ENCODE measurements at regions not wholly inside any gene's neighbourhood (a gene's known extent, or its start where the extent isn't known, plus 50 kb on each side); places are given as distances from the start of the nearest gene placed in this dataset.

DNA sequence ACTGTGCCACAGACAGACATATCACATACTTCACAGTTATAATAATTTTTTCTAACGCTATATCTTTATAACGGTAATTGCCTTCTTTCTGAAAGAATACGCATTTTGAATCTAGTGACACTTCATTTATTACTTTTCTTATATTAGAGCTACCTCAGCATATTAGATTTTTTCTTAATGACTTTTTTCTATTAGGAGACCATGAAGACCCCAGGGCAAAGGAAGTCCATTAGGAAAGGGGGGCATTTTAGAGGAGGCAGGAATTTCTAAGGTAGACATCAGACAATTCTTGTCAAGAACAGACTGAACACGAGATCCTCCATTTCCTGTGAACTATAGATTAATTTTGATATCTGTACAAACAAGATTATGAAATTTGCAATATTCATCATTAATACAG, 90.5 kb upstream of the NSMCE3 start:
- Histone ChIP-seq H4K20me1 (ENCODE audit: insufficient read depth, low read length) (no peaks in the 10 kb centered on the region), H3K27ac (ENCODE audit: low read depth, low read length, poor library complexity, severe bottlenecking) (no peak overlapping the region), H3K79me2 (ENCODE audit: insufficient read depth, low read length) (no peaks in the 10 kb centered on the region), H3K4me2 (ENCODE audit: low read length) (no peak overlapping the region), H3K36me3 (ENCODE audit: insufficient read depth, low read length) (no peaks in the 10 kb centered on the region), H3K9me3 (ENCODE audit: low read length) (no peaks in the 10 kb centered on the region), H3K4me1 (ENCODE audit: insufficient read depth, low read length, severe bottlenecking) (no peaks in the 10 kb centered on the region), H3K9ac (ENCODE audit: low read length) (no peak overlapping the region), H3K27me3 (ENCODE audit: insufficient read depth, low read length) (no peaks in the 10 kb centered on the region), H3K4me3 (ENCODE audit: low read depth, low read length, poor library complexity, severe bottlenecking) (no peak overlapping the region), H3K9me2 (ENCODE audit: low read depth, low read length) (no peaks in the 10 kb centered on the region), H2AFZ (ENCODE audit: low read length) (no peak overlapping the region), H3F3A (ENCODE audit: insufficient read depth, low read length) (no peaks in the 10 kb centered on the region)
- no peak for TF ChIP-seq EZH2 (IDR thresholded peaks at IDR 0.05; ENCODE audit: borderline replicate concordance, low read length)
- TF ChIP-seq, protein P1, sequence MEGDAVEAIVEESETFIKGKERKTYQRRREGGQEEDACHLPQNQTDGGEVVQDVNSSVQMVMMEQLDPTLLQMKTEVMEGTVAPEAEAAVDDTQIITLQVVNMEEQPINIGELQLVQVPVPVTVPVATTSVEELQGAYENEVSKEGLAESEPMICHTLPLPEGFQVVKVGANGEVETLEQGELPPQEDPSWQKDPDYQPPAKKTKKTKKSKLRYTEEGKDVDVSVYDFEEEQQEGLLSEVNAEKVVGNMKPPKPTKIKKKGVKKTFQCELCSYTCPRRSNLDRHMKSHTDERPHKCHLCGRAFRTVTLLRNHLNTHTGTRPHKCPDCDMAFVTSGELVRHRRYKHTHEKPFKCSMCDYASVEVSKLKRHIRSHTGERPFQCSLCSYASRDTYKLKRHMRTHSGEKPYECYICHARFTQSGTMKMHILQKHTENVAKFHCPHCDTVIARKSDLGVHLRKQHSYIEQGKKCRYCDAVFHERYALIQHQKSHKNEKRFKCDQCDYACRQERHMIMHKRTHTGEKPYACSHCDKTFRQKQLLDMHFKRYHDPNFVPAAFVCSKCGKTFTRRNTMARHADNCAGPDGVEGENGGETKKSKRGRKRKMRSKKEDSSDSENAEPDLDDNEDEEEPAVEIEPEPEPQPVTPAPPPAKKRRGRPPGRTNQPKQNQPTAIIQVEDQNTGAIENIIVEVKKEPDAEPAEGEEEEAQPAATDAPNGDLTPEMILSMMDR (IDR thresholded peaks at IDR 0.05; ENCODE audit: low read length) = no peak

GRCh38 chr15:29356786-29357185, 87.2 kb upstream of the NSMCE3 start:
- TF ChIP-seq, protein P1 (IDR thresholded peaks at IDR 0.05; ENCODE audit: low read length) = no peak
- TF ChIP-seq EZH2 (IDR thresholded peaks at IDR 0.05; ENCODE audit: borderline replicate concordance, low read length) = no peak
- H3K4me1 ChIP-seq (ENCODE audit: insufficient read depth, low read length, severe bottlenecking) = no peaks in the 10 kb centered on the region
- H4K20me1 ChIP-seq (ENCODE audit: insufficient read depth, low read length) = no peaks in the 10 kb centered on the region
- H3F3A ChIP-seq (ENCODE audit: insufficient read depth, low read length) = no peaks in the 10 kb centered on the region
- no peaks in the 10 kb centered on the region for H3K9me2 ChIP-seq (ENCODE audit: low read depth, low read length)
- H3K36me3 ChIP-seq (ENCODE audit: insufficient read depth, low read length) = no peaks in the 10 kb centered on the region
- H3K27me3 ChIP-seq (ENCODE audit: insufficient read depth, low read length) = no peaks in the 10 kb centered on the region
- no peak overlapping the region for H3K4me2 ChIP-seq (ENCODE audit: low read length)
- H3K9ac ChIP-seq (ENCODE audit: low read length) = no peak overlapping the region
- H3K4me3 ChIP-seq (ENCODE audit: low read depth, low read length, poor library complexity, severe bottlenecking) = no peak overlapping the region
- no peak overlapping the region for H2AFZ ChIP-seq (ENCODE audit: low read length)
- H3K27ac ChIP-seq (ENCODE audit: low read depth, low read length, poor library complexity, severe bottlenecking) = no peak overlapping the region
- H3K9me3 ChIP-seq (ENCODE audit: low read length) = no peaks in the 10 kb centered on the region
- no peaks in the 10 kb centered on the region for H3K79me2 ChIP-seq (ENCODE audit: insufficient read depth, low read length)

DNA sequence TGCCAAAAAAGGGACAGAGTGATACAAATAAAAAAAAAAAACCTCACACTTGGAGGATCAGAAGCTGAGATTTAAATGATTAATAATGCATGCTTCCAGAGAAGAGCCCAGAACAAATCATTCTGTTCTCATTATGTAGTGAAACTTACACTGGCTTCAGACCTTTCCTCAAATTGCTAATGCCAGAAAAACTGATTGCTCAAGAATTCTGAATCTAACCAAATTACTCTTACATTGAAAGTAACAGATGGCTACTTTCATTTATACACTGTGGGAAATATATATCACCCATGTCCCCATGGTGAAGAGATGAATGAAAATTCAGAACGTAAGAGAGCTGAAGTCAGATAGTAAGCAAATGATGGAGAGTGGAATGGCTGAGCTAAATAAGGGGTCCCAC, 85.9 kb upstream of the NSMCE3 start:
- Histone ChIP-seq H3K4me2 (ENCODE audit: low read length) (no peak overlapping the region), H3K36me3 (ENCODE audit: insufficient read depth, low read length) (no peaks in the 10 kb centered on the region), H3K79me2 (ENCODE audit: insufficient read depth, low read length) (no peaks in the 10 kb centered on the region)

More for the DNA sequence above, 85.9 kb upstream of the NSMCE3 start:
- H3F3A ChIP-seq (ENCODE audit: insufficient read depth, low read length) = no peaks in the 10 kb centered on the region
- H3K27me3 ChIP-seq (ENCODE audit: insufficient read depth, low read length) = no peaks in the 10 kb centered on the region
- no peak overlapping the region for H3K4me3 ChIP-seq (ENCODE audit: low read depth, low read length, poor library complexity, severe bottlenecking)
- H4K20me1 ChIP-seq (ENCODE audit: insufficient read depth, low read length) = no peaks in the 10 kb centered on the region
- no peaks in the 10 kb centered on the region for H3K9me3 ChIP-seq (ENCODE audit: low read length)
- no peak overlapping the region for H3K9ac ChIP-seq (ENCODE audit: low read length)
- H2AFZ ChIP-seq (ENCODE audit: low read length) = no peak overlapping the region
- H3K27ac ChIP-seq (ENCODE audit: low read depth, low read length, poor library complexity, severe bottlenecking) = no peak overlapping the region
- no peaks in the 10 kb centered on the region for H3K9me2 ChIP-seq (ENCODE audit: low read depth, low read length)
- TF ChIP-seq, protein P1 (IDR thresholded peaks at IDR 0.05; ENCODE audit: low read length) = no peak
- no peak for TF ChIP-seq EZH2 (IDR thresholded peaks at IDR 0.05; ENCODE audit: borderline replicate concordance, low read length)
- H3K4me1 ChIP-seq (ENCODE audit: insufficient read depth, low read length, severe bottlenecking) = no peaks in the 10 kb centered on the region
